ENCODE measurements at regions not wholly inside any gene's neighbourhood (a gene's known extent, or its start where the extent isn't known, plus 50 kb on each side); places are given as distances from the start of the nearest gene placed in this dataset.

GRCh38 chr2:236363711-236364277, 99.6 kb upstream of the ASB18 start:
- TF ChIP-seq EZH2 (IDR thresholded peaks at IDR 0.05; ENCODE audit: borderline replicate concordance, insufficient read depth, low read depth, low read length, poor library complexity, severe bottlenecking), result no peak
- no peak for TF ChIP-seq CTCF (IDR thresholded peaks at IDR 0.05)

All from B cell (primary cell).